NCI-H146 (cell line): ENCODE measurements at regions not wholly inside any gene's neighbourhood (a gene's known extent, or its start where the extent isn't known, plus 50 kb on each side); places are given as distances from the start of the nearest gene placed in this dataset.

ENCODE experiments used
- DNase-seq: peaks from one replicate; lab custom pipeline; 2025; lab: John Stamatoyannopoulos, UW

DNA sequence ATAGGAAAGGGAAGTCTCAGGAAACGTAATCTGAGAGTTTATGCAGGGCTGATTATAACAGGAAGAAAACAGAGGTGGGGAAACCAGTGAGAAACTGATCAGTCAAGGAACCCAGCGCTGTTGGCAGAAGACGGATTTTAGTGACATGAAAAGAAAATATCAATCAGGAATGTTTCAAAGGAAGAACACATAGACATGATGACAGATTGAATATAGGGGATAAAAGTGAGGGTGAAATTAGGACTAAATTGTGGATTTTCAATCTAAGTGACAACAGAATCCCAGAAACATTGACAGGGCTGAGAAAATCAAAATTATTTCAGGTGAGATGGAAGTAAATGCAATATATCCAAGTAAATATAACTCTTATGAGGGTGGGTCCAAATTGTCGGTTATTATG, 199.8 kb upstream of the CCDC150 start:
- no peak for DNase-seq

GRCh38 chr2:196440413-196440812, 199.1 kb upstream of the CCDC150 start:
- DNase-seq = no peak

DNA sequence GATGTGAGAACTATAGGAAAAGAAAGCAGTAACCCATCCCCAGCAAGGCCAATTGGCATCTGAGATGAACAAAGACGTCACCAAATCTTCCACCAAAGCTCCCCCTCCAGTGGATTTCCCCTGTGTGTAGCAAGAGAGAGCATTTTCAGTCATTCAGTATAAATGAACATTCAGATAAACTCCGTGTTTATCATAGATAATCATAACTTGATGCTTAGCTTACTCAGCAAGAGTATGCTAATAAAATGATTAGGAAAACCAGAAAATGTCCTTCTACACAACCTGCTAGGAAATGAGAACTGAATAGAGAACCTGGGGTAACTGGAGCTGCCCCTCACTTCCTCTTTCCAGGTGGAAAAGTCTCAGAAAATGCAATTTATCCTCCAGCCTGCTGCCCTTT, 198.0 kb upstream of the CCDC150 start:
- DNase-seq = no peak

DNA sequence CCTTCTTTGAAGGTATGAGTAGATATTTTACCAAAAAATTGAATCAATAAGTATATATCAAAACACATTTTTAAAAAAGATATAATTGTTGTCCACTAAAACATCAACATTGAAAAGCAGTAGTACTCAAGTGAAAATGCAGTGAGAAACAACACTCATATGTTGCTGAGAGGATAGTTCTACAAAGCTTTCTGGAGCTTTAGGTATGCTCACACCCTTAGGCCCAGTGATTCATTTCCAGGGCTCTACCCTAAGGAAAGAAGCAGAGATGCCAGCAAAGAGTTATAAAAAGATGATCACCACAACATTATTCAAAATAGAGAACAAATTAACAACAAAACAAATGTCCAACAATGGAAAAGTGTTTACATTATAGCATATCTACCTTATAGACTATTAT, 197.3 kb upstream of the CCDC150 start:
- no peak for DNase-seq

DNA sequence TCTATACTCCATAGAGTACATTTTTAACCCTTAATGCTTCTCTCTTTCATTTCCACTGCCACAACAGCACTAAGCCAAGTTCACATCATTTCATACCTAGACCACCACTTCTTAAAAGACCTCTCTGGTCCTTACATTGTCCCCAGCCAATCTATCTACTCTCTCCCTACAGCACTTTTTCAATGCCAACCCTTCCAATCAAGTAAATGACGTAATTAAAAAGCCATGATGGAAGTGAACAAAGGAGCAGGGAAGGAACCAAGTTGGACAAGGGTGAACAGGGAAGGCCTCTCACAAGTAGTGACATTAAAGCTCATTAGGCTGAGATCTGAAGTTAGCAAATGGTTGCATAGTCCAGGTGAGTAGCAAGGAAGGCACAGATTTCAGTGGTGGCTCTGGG, 195.1 kb upstream of the CCDC150 start:
- DNase-seq = no peak

GRCh38 chr2:196445991-196446390, 193.5 kb upstream of the CCDC150 start:
- no peak for DNase-seq

DNA sequence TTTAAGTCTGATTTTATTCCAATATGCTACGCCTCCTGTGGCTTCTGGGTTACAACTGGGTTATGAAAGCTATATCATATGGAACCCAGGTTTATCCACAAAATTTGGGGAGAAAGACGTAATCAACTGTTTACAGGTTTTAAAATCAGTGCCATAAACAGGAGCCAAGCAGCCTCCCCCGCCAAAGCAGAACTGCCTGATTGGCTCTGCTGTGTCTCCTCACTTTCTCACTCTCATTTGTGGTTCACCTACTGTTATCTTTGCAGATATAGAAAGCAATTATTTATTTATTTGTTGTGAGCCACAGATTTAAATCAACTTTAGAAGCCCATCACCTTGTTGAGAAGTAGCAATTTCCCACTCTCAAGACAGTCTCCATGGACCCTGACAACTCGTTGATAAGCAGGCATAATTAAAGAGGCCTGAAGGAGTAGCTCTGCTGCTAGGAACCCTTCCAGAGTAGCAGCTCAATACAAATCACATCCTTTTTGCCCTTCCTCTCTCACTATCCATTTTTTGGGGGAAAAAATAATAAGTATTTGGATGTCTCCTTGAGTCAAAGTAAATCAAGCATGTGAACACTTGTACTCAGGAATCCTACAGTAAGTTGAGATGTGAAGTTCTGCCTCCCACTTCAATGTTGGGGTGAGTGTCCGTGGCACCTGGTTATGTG, 191.0 kb upstream of the CCDC150 start:
- DNase-seq = no peak

- no peak for DNase-seq
Measured at GRCh38 chr2:196449083-196449482, 190.4 kb upstream of the CCDC150 start.

DNA sequence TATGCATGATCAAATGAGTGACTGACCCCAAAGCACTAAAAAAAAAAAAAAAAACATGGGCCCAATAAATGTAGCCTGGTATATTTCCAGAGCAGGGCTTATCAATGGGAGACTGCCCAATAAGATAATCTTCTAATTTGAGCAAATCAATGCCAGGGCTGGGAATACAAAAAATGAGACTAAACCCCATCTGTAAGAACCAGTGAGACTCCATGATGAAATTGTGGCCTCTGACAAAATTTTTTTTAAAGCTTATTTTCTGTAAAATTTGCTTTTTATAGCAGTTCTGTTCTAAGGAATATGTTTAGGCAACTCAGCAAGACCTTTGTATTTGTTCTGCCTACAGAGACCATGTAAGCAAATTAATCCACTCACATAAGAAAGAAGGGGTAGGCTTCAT, 186.8 kb upstream of the CCDC150 start:
- DNase-seq = no peak

DNA sequence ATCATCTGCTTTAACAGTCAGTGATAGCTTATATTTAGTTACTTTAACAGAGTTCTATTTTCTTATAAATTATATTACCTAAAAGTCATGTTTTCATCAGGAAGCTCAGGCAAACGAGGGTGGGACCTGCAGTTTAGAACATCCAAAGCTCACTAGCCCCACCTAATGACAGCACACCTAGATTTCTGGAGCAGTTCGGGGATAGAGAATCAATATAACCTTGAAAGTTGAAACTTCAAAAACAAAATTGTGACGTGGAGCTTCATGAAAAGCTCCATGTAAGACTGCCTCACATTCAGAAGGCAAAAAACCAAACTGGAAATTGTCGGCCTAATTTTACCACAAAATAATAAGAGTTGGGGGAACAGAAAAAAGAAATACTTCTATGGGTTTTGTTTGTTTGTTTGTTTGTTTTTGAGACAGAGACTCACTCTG, 185.9 kb upstream of the CCDC150 start:
- DNase-seq = peak; percentile 29

- DNase-seq = no peak
Measured at GRCh38 chr2:196454492-196454891, 185.0 kb upstream of the CCDC150 start.

DNA sequence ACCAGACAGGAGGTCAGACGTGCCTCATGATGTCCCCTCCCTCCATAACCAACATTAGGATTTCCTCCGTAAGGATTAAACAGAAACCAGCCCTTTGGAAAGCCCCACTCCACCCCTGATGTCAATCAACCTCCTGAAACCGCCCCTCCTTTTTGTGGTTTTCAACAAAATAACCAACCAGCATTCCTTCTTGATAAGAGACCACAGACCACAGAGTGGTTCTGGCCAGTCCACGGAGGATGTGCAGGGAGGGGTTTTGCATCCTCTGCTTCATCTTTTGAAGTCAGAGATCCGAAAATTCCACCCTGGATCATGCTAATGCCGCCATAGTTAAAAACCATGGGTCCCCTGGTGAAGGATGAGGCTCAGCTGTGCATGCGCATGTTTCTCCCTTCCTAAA, 180.0 kb upstream of the CCDC150 start:
- DNase-seq = no peak

DNA sequence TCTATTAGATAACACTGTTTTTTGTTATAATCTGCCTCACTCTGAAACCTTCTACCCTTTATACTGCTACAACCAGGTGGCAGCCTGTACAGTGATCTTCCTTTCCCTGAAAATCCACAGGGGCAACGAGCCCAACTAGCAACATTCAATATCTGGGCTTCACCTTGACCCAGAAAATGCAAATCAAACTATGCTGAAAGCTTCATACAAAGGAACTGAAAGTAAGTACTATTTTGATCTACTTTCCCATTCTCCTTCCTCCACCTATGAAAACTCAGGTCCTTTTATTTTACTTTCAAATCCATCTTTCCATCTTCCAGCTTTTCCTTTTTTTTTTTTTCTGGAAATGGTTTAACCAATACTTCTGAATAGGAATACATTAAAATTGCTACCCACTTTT, 175.8 kb upstream of the CCDC150 start:
- no peak for DNase-seq

GRCh38 chr2:196464311-196464710, 175.2 kb upstream of the CCDC150 start:
- DNase-seq = no peak

- no peak for DNase-seq
Measured at GRCh38 chr2:196466581-196466980, 172.9 kb upstream of the CCDC150 start.

GRCh38 chr2:196468394-196468793, 171.1 kb upstream of the CCDC150 start:
- no peak for DNase-seq

- no peak for DNase-seq
Measured at GRCh38 chr2:196473617-196474016, 165.9 kb upstream of the CCDC150 start.

DNA sequence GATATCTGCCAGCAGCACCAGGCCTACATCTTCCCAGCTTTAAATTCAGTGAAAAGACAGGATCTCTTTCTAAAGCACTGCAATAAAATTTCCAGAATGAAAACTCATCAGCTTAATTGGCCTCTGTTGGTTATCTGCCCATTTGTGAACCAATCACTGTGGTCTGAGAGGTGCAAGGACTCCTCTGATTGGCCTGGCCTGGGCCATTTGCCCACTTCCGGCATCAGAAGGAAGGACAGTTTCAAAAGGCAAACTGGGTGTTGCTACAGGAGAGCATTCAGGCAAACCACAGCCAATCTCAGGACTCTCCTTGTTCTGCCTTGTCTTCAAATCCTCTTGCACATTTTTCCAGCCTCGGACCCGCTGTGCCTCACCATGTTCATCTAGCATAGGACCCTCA, 163.9 kb upstream of the CCDC150 start:
- no peak for DNase-seq

GRCh38 chr2:196478588-196478987, 160.9 kb upstream of the CCDC150 start:
- DNase-seq = no peak

- DNase-seq = no peak
Measured at GRCh38 chr2:196479350-196479749, 160.2 kb upstream of the CCDC150 start.

DNA sequence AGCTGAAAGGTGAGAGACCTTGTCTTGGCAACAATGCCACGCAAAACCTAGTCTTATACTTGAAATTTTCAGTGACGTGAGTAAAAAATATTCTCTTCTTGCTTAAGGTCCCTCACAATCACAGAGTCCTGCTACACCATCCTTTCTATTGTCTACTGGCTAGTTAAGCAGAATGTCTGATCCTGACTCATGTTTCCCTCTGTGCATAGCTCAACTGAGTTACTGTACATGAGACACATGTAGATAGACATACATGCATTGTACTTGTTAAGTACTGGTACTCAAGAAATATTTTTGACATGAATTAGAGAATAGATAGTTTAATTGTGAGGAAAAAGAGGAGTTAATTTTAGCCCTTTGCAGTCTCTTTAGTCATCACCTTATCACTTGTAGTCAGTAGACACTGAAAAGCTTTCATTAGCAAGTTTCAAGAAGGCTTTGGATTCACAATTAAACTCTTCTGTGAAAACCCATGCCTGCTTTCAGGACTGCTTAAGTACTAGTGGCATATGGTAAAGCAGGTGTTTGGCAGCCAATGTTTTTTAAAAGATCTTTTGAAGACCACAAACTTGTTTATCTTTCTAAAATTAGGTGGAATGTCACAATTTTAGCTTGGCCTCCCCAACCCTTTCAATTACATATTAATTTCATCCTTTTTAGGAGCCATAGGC, 158.7 kb upstream of the CCDC150 start:
- DNase-seq = no peak

DNA sequence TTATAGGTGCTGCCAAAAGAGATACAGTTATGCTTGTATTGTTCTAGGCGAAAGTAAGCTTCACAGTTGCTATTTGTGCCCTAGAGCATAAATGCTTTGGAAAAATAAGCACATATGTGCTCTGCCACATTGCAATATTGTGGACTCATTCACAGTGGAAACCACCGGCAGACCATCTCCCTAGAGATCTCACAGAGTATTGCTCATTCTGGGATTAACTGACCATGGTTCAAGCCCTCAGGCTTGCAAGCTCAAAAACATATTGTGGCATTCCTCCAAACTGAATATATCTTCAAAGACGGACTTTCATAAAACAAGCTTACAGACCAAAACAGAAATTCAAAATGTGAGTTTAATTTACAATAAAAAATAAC, 158.2 kb upstream of the CCDC150 start:
- DNase-seq = no peak

- no peak for DNase-seq
Measured at GRCh38 chr2:196482119-196483065, 157.1 kb upstream of the CCDC150 start.
